MM.1S (cell line): ENCODE measurements at regions not wholly inside any gene's neighbourhood (a gene's known extent, or its start where the extent isn't known, plus 50 kb on each side); places are given as distances from the start of the nearest gene placed in this dataset.

Experiments
- CTCF ChIP-seq: fragments of 300-600 bp; sonication (generic); IDR thresholded peaks from 2 replicates; pipeline ENCODE4 v1.5.1; 2016; ENCODE audit warnings: antibody characterized with exemption, low read length, mixed read lengths
- EZH2 ChIP-seq: fragments of 300-600 bp; sonication (generic); optimal IDR thresholded peaks from 2 replicates; pipeline ENCODE3; 2017; ENCODE audit warnings: low read depth, mild to moderate bottlenecking, antibody characterized with exemption, low read length, mixed read lengths
- EZH2phosphoT487 ChIP-seq: fragments of 300-600 bp; sonication (generic); IDR thresholded peaks from 2 replicates; pipeline ENCODE4 v1.6.1; 2018; ENCODE audit warnings: antibody characterized with exemption, low read length

DNA sequence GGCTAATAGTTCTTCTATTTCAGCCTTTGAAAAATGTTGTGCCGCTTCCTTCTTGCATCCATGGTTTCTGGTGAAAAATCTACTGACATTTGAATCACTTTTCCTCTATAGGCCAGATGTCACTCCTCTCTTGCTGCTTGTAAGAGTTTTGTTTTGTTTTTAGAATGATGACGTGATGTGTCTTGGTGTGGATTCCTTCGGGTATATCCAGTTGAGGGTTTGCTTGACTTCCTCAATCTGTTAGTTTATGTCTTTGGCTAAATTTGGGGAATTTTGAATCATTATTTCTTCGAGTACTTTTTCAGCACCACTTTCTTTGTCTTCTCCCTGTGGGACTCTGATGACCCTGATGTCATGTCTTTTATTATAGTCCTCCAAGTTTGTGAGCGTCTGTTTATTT, 175.5 kb downstream of the MYLK4 start:
- no peak for TF ChIP-seq CTCF
- no peak for TF ChIP-seq EZH2
- TF ChIP-seq EZH2phosphoT487, result no peak
